ENCODE measurements at regions not wholly inside any gene's neighbourhood (a gene's known extent, or its start where the extent isn't known, plus 50 kb on each side); places are given as distances from the start of the nearest gene placed in this dataset.

DNA sequence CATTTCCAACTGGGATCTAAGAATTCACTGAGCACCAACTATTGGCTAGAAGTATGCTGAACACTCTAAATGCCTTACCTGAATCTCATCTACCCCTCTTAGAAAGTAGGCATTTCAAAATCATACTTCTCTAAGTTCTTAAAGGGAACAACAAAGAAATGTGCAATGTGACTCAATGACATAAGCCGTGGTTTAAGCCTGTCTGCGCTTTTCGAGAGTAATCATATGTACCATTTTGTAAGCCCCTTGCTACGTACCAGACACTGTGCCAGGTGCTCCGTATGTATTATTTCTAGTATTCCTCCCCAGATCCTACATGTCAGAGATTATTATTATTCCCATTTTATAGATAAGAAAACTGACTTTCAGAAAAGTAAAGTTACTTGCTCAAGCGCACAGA lies 454.2 kb downstream of the SETD4 start:
- H3K27ac Mint-ChIP-seq = no peak overlapping the region
- Histone ChIP-seq H4K20me1 (ENCODE audit: control insufficient read depth, insufficient read depth, insufficient read length) (no peaks in the 10 kb centered on the region), H3K9me3 (ENCODE audit: control insufficient read depth, low read depth, low read length) (no peaks in the 10 kb centered on the region), H4K91ac (ENCODE audit: insufficient read length, low read depth, low read length) (no peak overlapping the region), H3K4me2 (ENCODE audit: insufficient read depth, insufficient read length, low read length) (no peak overlapping the region), H3K4me1 (ENCODE audit: insufficient read depth, low read length) (no peaks in the 10 kb centered on the region), H3K27ac (ENCODE audit: insufficient read length, low read depth, low read length) (no peak overlapping the region), H2BK5ac (ENCODE audit: insufficient read length, low read length) (no peak overlapping the region), H3K79me2 (ENCODE audit: insufficient read depth, low read length) (no peaks in the 10 kb centered on the region), H4K5ac (ENCODE audit: insufficient read length, low read depth, low read length) (no peak overlapping the region), H3K14ac (ENCODE audit: insufficient read depth, low read length) (no peak overlapping the region), H3K23me2 (ENCODE audit: insufficient read length, low read depth, low read length, poor library complexity, severe bottlenecking) (no peaks in the 10 kb centered on the region), H4K8ac (replicated peaks; ENCODE audit: insufficient read length, low read depth, low read length) (no peak overlapping the region), H2BK120ac (ENCODE audit: low read depth, low read length, poor library complexity, severe bottlenecking) (no peak overlapping the region), H3K27me3 (ENCODE audit: insufficient read depth, low read length) (no peaks in the 10 kb centered on the region), H3K56ac (ENCODE audit: insufficient read length, low read depth, low read length) (no peak overlapping the region), H3K18ac (ENCODE audit: insufficient read length, low read depth, low read length) (no peak overlapping the region), H3K4ac (ENCODE audit: low read depth, low read length) (no peak overlapping the region), H2BK20ac (ENCODE audit: low read depth, low read length, poor library complexity, severe bottlenecking) (no peak overlapping the region), H2BK12ac (ENCODE audit: insufficient read length, low read depth, low read length) (no peak overlapping the region), H3K9ac (ENCODE audit: extremely low read depth, insufficient read length, low read length) (no peak overlapping the region), H2AFZ (ENCODE audit: low read length) (no peak overlapping the region), H3K79me1 (ENCODE audit: insufficient read depth, low read depth, low read length, poor library complexity, severe bottlenecking) (no peaks in the 10 kb centered on the region), H2AK5ac (ENCODE audit: insufficient read length, low read length) (no peak overlapping the region), H2BK15ac (ENCODE audit: low read depth, low read length) (no peak overlapping the region), H3K23ac (ENCODE audit: insufficient read length, low read depth, low read length) (no peak overlapping the region), H3T11ph (ENCODE audit: low read length) (no peak overlapping the region)
- peaks cover 4% of the 10 kb centered on the region in 2 experiments; a peak in 4 of 5 replicates for H3K9me3 Mint-ChIP-seq
- no peak overlapping the region for H3K4me3 Mint-ChIP-seq
- no CpG with 5 or more reads among the region's 6 CpGs for WGBS (ENCODE audit: extremely low coverage, insufficient read length, low lambda C conversion rate)
- peaks cover 17 to 20% of the 10 kb centered on the region in 2 experiments for H3K4me1 Mint-ChIP-seq
- peaks cover 0 to 4% (median 0%) of the 10 kb centered on the region in 3 experiments; a peak in 2 of 7 replicates for H3K36me3 Mint-ChIP-seq (ENCODE audit: insufficient read depth in 1 of 3, low read depth in 3 of 3)
- no peaks in the 10 kb centered on the region for H3K27me3 Mint-ChIP-seq (ENCODE audit: low read depth)
- TF ChIP-seq, protein P1, sequence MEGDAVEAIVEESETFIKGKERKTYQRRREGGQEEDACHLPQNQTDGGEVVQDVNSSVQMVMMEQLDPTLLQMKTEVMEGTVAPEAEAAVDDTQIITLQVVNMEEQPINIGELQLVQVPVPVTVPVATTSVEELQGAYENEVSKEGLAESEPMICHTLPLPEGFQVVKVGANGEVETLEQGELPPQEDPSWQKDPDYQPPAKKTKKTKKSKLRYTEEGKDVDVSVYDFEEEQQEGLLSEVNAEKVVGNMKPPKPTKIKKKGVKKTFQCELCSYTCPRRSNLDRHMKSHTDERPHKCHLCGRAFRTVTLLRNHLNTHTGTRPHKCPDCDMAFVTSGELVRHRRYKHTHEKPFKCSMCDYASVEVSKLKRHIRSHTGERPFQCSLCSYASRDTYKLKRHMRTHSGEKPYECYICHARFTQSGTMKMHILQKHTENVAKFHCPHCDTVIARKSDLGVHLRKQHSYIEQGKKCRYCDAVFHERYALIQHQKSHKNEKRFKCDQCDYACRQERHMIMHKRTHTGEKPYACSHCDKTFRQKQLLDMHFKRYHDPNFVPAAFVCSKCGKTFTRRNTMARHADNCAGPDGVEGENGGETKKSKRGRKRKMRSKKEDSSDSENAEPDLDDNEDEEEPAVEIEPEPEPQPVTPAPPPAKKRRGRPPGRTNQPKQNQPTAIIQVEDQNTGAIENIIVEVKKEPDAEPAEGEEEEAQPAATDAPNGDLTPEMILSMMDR (conservative IDR thresholded peaks at IDR 0.05) = no peak
- DNase-seq = no peak

Data from H9 (cell line).